ENCODE measurements at regions not wholly inside any gene's neighbourhood (a gene's known extent, or its start where the extent isn't known, plus 50 kb on each side); places are given as distances from the start of the nearest gene placed in this dataset.

GRCh38 chr9:115998666-115999065, 154.9 kb upstream of the PAPPA start:
- no peak for TF ChIP-seq TAF1 (conservative IDR thresholded peaks at IDR 0.05)
- H3K36me3 ChIP-seq (ENCODE audit: control insufficient read depth in 4 of 4, insufficient read depth in 3 of 4, low read depth in 1 of 4, low read length in 3 of 4) = no peaks in the 10 kb centered on the region
- peaks cover 0 to 4% (median 0%) of the 10 kb centered on the region in 4 donors for H3K4me1 ChIP-seq (ENCODE audit: control insufficient read depth in 4 of 4, insufficient read depth in 4 of 4, low read length in 3 of 4)
- no peak overlapping the region for H3K27ac ChIP-seq (ENCODE audit: low read depth in 1 of 2, low read length in 2 of 2)
- H3K9me3 ChIP-seq (ENCODE audit: control insufficient read depth in 4 of 4, low read length in 3 of 4) = no peaks in the 10 kb centered on the region
- no peak overlapping the region for H3K9ac ChIP-seq (ENCODE audit: low read depth in 1 of 2, low read length in 2 of 2)
- no peaks in the 10 kb centered on the region for H3K27me3 ChIP-seq (ENCODE audit: control insufficient read depth in 4 of 4, insufficient read depth in 4 of 4, low read length in 3 of 4)
- DNase-seq (ENCODE audit: low spot score) = no peak
- no peak overlapping the region for H3K4me3 ChIP-seq (ENCODE audit: low read depth in 1 of 3, low read length in 3 of 3)

- DNase-seq (ENCODE audit: low spot score) = no peak
- no peak overlapping the region for H3K4me3 ChIP-seq (ENCODE audit: low read depth in 1 of 3, low read length in 3 of 3)
- H3K9ac ChIP-seq (ENCODE audit: low read depth in 1 of 2, low read length in 2 of 2) = no peak overlapping the region
- H3K36me3 ChIP-seq (ENCODE audit: control insufficient read depth in 4 of 4, insufficient read depth in 3 of 4, low read depth in 1 of 4, low read length in 3 of 4) = no peaks in the 10 kb centered on the region
- WGBS = 79% methylated on average over 2 of the region's 2 CpGs
- no peak for TF ChIP-seq HNF4G (IDR thresholded peaks at IDR 0.05)
- TF ChIP-seq NR2F2 (IDR thresholded peaks at IDR 0.05) = no peak
- no peak for TF ChIP-seq HNF4A (conservative IDR thresholded peaks at IDR 0.05)
- TF ChIP-seq REST (IDR thresholded peaks at IDR 0.05) = no peak
- no peak for TF ChIP-seq EGR1 (IDR thresholded peaks at IDR 0.05; ENCODE audit: low read depth in 2 of 2)
- no peak for TF ChIP-seq SP1 (IDR thresholded peaks at IDR 0.05)
- no peak for TF ChIP-seq RAD21 (IDR thresholded peaks at IDR 0.05)
- no peak for TF ChIP-seq ZBTB33 (IDR thresholded peaks at IDR 0.05)
- TF ChIP-seq RXRA (IDR thresholded peaks at IDR 0.05) = no peak
- no peak for TF ChIP-seq GABPA (IDR thresholded peaks at IDR 0.05 in 1 of 2, conservative IDR thresholded peaks at IDR 0.05 in 1 of 2)
- no peak for TF ChIP-seq JUND (IDR thresholded peaks at IDR 0.05)
- TF ChIP-seq CTCF (IDR thresholded peaks at IDR 0.05; ENCODE audit: low read depth, low read length, missing input control) = no peak
- no peak for TF ChIP-seq FOXA1 (IDR thresholded peaks at IDR 0.05)
- TF ChIP-seq YY1 (IDR thresholded peaks at IDR 0.05) = no peak
- TF ChIP-seq MAX (IDR thresholded peaks at IDR 0.05) = no peak
- TF ChIP-seq FOXA2 (IDR thresholded peaks at IDR 0.05) = no peak
- TF ChIP-seq TAF1 (conservative IDR thresholded peaks at IDR 0.05) = no peak
- peaks cover 0 to 4% (median 0%) of the 10 kb centered on the region in 4 donors for H3K4me1 ChIP-seq (ENCODE audit: control insufficient read depth in 4 of 4, insufficient read depth in 4 of 4, low read length in 3 of 4)
- H3K27ac ChIP-seq (ENCODE audit: low read depth in 1 of 2, low read length in 2 of 2) = no peak overlapping the region
- no peaks in the 10 kb centered on the region for H3K27me3 ChIP-seq (ENCODE audit: control insufficient read depth in 4 of 4, insufficient read depth in 4 of 4, low read length in 3 of 4)
- H3K9me3 ChIP-seq (ENCODE audit: control insufficient read depth in 4 of 4, low read length in 3 of 4) = no peaks in the 10 kb centered on the region
Observed at GRCh38 chr9:115999498-115999897, 154.1 kb upstream of the PAPPA start.

Measured in liver (tissue), 8 donors.